CD4-positive, alpha-beta T cell treated with Interleukin-1 beta for 1 hour (primary cell): ENCODE measurements at regions not wholly inside any gene's neighbourhood (a gene's known extent, or its start where the extent isn't known, plus 50 kb on each side); places are given as distances from the start of the nearest gene placed in this dataset.
"Not testable (repeated sequence)": the region's sequence is repeated elsewhere in the genome, so short reads cannot be mapped to it uniquely, and the experiment has no call there.

Source experiments
- DNase-seq, 2 donors: peaks; one replicate each; pipeline ENCODE4 v3.0.0-alpha.2; 2020 to 2022

DNA sequence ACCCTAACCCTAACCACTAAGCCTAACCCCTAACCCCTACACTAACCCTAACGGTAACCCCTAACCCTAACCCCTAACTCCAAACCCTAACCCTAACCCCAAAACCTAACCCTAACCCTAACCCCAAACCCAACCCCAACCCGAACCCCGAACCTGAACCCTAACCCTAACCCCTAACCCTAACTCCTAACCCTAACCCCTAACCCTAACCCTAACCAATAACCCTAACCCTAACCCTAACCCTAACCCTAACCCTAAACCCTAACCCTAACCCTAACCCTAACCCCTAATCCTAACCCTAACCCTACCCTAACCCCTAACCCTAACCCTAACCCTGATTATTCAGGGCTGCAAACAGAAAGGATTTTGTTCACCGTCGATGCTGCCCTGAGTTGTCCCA is 144.6 kb upstream of the DUSP22 start:
- not testable (repeated sequence) for DNase-seq

DNA sequence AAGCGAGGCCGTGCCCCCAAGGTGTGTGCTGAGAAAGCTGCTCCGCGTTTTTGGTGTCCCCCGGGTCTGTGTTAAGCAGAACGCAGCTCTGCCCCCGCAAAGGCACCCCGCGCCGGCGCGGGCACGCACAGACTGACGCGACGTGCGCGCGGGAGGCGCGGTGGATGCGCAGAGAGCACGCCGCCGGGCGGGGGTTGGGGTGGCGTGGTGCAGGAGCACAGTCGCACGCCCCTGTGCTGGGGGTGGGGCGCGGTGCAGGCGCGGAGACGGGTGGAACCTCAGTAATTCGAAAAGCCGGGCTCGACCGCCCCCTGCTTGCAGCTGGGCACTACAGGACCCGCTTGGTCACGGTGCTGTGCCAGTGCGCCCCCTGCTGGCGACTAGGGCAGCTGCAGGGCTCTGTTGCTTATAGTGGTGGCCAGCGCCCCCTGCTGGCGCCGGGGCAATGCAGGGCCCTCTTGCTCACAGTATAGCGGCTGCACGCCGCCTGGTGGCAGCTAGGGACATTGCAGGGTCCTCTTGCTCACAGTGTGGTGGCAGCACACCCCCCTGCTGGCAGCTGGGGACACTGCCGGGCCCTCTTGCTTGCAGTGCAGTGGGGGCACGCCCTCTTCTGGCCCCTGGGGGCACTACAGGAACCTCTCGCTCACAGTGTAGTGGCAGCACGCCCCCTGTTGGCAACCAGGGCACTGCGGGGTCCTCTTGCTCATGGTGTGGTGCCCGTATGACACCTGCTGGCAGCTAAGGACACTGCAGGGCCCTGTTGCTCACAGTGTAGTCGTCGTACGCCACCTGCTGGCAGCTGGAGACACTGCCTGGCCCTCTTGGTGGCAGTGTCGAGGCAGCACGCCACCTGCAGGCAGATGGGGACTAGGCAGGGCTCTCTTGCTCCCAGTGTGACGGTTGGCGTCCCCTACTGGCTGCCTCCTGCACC is 144.0 kb upstream of the DUSP22 start:
- DNase-seq, result peak; percentile 54 to 74

- not testable (repeated sequence) for DNase-seq
Measured at GRCh38 chr6:150147-150546, 142.1 kb upstream of the DUSP22 start.

DNA sequence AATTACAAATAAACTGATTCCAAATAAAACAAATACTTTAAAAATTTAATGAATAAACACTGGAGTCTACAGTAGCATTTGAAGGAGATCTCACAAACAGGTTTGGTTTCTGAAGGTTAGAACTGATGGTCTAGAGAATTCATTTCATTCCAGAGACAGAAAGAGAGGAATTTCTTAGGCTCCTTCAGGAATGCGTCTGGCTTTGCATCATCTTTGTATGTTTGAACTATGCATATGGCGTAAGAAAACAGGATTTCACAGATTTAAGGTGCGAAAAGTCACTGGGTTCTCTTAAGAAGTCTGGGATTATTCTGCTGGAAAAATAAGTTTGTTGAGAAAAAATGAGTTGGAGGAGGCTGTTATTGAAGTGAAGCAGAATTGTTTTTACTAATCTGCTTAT is 139.9 kb upstream of the DUSP22 start:
- DNase-seq, result not testable (repeated sequence)

- not testable (repeated sequence) for DNase-seq
Measured at GRCh38 chr6:153026-153425, 139.3 kb upstream of the DUSP22 start.

DNA sequence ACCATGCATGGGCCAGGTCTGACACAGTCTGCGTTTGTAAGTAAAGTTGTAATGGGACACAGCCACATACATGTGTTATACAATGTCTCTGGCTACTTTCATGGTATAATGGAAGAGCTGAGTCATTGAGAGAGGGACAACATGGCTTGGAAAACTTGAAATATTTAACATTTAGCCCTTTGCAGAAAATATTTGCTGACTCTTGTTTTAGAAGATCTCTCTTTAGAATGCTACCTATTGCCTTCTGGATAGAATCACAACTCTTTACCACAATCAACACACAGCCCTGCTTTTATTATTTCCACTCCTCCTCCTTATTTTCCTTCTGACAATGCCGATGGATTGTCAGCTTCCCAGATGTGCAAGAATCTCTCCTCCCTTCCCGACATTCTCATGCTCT is 138.4 kb upstream of the DUSP22 start:
- not testable (repeated sequence) for DNase-seq

DNA sequence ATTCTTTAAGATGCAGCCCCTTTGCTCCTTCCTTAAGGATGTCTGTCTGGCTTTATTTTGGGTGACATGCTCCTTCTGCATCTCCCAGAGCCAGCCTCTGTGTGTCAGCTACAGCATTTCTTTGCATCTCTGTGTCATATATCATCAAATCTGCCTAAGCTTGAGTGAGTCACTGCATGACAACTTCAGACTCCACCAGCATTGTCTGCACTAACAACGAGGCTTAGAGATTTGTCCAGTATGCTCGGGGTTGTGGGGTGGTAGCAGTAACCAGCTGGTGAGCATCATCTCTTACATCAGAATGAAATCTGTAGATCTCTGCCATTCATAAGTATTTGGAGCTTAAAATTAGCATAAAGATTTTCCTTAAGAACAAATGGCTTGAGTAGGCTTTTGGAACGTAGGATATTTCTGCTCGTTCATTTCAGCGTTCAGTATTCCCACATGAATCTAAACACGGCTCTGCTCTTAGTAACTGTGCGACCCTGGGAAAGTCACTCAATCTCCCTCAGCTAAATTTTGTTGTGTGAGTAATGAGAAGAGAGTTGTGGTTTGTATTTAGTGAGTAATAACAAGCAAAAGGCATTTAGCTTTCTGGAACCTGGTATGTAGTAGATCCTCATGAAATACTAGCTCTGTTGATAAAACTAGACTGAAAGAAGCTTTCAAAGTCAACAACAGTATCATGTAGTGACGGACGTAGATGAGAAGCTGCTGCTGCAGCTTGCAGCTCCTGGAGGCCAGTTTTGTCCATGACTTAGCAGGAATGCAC is 137.8 kb upstream of the DUSP22 start:
- DNase-seq, result not testable (repeated sequence)

DNA sequence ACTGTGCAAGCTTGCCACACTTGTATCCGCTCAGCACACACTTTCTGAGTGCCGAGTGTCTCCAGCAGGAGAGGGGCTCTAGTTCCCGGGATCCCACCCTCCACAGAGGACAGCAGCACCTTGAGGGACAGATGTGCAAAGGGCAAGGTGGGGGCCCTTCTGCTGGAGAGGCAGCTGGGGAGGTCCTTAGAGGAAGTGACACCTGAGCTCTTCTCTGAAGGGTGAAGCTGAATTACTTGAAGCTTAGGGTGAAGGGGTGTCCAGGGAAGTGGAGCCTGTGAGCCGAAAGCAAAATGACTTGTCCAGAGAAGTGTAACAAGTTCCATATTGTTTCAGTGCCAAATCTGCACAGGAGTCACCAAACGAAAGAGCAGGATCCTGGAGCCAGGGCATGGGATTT is 136.3 kb upstream of the DUSP22 start:
- no peak for DNase-seq

DNA sequence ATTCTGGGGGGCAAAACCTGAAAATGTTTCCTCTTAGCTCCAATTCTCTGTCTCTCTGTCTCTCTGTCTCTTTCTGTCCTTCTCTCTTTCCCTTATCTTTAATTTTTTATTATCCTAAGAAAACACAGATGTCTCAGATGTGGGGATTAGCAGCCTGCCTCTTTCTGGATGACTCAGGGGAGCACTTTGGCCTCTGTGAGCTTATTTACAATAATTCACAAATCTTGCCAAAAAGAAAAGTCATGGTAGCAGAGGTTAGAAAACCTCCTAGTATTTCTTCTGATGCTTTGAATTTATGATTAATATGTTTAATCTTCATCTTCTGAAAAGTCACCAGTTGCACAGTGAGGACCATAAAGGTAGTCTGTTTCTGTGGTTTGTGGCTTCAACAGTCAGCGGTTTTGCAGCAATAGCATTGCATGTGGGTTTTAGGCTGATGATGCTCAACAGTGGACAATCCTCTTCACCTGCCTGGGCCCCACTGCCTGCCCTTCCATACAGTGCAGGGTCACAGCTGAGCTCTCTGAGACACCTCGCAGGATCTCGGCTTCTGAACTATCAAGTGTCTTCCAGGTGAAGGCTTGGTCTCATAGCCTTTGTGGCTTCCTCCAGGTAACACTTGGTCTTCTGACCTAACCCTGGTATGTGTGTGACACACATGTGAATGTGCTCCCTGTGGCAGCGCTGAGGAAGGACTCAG is 135.7 kb upstream of the DUSP22 start:
- DNase-seq, result not testable (repeated sequence)

DNA sequence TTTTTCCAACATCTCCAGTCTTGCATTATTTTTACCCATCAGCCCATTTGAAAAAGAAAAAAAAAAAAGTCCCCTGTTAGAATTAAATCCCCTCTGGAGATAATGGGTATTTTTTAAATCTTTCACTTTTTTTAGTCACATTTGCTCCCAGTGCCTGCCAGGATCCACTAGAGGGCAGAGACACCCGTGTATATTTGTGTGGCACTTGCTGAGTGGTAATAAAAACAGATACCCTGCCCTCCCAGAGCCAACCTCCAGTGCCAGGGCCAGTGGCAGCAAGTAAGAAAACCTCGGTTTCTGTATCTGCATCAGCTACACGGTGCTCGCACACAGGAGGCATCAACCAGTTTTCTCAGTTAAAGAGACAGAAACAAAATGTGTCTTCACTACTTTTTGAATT is 135.1 kb upstream of the DUSP22 start:
- peak in 1 of 2 donors; percentile 20 for DNase-seq

DNA sequence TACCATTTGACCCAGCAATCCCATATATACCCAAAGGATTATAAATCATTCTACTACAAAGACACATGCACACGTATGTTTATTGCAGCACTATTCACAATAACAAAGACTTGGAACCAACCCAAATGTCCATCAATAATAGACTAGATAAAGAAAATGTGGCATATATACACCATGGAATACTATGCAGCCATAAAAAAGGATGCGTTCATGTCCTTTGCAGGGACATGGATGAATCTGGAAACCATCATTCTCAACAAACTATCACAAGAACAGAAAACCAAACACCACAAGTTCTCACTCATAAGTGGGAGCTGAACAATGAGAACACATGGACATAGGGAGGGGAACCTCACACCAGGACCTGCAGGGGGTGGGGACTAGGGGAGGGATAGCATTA is 130.6 kb upstream of the DUSP22 start:
- DNase-seq, result not testable (repeated sequence)

- no peak for DNase-seq
Measured at GRCh38 chr6:164720-165119, 127.6 kb upstream of the DUSP22 start.

DNA sequence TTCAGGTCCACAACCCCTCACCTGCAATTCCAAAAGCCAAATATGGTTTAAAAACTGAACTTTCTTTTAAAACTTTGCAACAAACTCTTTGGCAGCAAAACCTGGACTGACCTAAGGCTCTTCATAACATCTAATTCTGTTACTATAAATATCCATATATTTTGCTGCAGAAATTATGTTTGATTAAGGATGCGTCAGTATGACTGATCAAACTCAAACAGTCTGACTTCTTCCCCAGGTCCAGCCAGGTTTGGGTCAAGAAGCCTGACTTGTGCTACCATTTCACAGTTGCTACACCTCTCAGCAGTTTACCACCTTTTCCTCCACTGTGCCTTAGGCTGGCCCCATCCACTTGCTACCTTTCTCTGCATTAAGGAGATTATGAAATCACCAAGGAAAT is 127.0 kb upstream of the DUSP22 start:
- no peak for DNase-seq

DNA sequence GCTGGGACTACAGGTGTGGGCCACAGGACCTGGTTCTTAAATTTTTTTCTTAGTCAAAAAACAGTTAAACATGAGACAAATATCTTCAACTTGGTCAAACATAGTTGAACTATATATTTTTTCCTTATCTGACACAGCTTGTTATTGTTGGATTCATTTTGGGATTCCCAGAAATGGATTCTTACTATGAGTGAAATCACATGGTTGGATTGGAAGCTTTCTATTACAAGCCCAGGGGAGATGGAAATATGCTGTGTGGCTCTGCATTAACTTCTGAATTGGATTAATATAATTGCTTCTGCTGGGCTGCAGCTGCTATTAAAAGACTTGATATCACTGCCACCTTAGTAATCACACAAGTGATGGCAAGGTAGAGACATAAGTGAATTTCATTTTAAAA is 126.4 kb upstream of the DUSP22 start:
- DNase-seq, result no peak

GRCh38 chr6:168865-169455 is 123.3 kb upstream of the DUSP22 start:
- peak in 1 of 2 donors; percentile 42 for DNase-seq

DNA sequence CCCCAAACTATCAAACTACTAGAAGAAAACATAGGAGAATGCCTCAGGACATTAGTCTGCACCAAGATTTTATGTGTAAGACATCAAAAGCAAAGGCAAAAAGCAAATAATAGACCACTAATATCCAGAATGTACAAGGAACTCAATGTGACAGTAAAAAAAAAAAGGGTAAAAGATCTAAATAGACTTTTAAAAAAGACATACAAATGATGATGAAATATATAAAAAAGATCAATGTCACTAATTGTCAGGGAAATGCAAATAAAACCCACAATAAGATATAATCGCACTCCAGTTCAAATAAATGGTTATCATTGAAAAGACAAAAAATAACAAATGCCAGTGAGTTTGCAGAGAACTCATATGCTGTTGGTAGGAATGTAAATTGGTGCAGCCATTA is 118.3 kb upstream of the DUSP22 start:
- DNase-seq, result no peak

- DNase-seq, result no peak
Measured at GRCh38 chr6:175680-176079, 116.6 kb upstream of the DUSP22 start.

- DNase-seq, result no peak
Measured at GRCh38 chr6:176766-177165, 115.5 kb upstream of the DUSP22 start.

GRCh38 chr6:178119-178518 is 114.2 kb upstream of the DUSP22 start:
- no peak for DNase-seq

DNA sequence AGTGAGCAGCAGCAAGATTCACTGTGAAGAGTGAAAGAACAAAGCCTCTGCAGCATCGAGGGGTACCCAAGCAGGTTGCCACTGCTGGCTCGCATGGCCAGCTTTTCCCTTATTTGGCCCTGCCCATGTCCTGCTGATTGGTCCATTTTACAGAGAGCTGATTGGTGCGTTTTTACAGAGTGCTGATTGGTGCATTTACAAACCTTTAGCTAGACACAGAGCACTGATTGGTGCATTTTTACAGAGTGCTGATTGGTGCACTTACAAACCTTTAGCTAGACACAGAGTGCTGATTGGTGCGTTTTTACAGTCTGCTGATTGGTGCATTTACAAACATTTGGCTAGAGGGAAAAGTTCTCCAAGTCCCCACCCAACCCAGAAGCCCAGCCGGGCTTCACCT is 113.4 kb upstream of the DUSP22 start:
- not testable (repeated sequence) for DNase-seq

DNA sequence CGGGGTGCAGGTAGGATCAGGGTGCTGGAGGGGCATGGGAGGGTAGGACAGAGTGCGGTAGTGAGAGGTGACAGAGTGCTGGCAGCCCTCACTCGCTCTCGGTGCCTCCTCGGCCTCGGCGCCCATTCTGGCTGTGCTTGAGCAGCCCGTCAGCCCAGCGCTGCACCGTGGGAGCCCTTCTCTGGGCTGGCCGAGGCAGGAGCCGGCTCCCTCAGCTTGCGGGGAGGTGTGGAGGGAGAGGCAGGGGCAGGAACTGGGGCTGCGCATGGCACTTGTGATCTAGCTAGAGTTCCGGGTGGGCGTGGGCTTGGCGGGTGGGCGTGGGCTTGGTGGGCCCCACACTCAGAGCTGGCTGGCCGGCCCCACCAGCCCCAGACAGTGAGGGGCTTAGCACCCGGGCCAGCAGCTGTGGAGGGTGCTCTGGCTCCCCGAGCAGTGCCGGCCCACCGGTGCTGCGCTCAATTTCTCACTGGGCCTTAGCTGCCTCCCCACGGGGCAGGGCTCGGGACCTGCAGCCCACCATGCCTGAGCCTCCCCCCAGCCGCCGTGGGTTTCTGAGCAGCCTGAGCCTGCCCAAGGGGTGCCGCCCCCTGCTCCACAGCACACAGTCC is 112.8 kb upstream of the DUSP22 start:
- DNase-seq, result no peak

- peak in 1 of 2 donors; percentile 21 for DNase-seq
Measured at GRCh38 chr6:180091-180694, 112.1 kb upstream of the DUSP22 start.
